ENCODE measurements at regions not wholly inside any gene's neighbourhood (a gene's known extent, or its start where the extent isn't known, plus 50 kb on each side); places are given as distances from the start of the nearest gene placed in this dataset.
A peak's percentile ranks its signal among the peaks of the same experiment; 100 is the strongest.
"Not testable (repeated sequence)": the region's sequence is repeated elsewhere in the genome, so short reads cannot be mapped to it uniquely, and the experiment has no call there.

GRCh38 chr19:22527554-22527953, 105.4 kb upstream of the ZNF98 start:
- TF ChIP-seq, protein P1, sequence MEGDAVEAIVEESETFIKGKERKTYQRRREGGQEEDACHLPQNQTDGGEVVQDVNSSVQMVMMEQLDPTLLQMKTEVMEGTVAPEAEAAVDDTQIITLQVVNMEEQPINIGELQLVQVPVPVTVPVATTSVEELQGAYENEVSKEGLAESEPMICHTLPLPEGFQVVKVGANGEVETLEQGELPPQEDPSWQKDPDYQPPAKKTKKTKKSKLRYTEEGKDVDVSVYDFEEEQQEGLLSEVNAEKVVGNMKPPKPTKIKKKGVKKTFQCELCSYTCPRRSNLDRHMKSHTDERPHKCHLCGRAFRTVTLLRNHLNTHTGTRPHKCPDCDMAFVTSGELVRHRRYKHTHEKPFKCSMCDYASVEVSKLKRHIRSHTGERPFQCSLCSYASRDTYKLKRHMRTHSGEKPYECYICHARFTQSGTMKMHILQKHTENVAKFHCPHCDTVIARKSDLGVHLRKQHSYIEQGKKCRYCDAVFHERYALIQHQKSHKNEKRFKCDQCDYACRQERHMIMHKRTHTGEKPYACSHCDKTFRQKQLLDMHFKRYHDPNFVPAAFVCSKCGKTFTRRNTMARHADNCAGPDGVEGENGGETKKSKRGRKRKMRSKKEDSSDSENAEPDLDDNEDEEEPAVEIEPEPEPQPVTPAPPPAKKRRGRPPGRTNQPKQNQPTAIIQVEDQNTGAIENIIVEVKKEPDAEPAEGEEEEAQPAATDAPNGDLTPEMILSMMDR (IDR thresholded peaks at IDR 0.05) = no peak
- FAIRE-seq (no peak), DNase-seq (no peak), ATAC-seq (no peak)
- Histone ChIP-seq H3K27me3 (no peaks in the 10 kb centered on the region), H3K4me1 (peaks cover 0 to 6% (median 0%) of the 10 kb centered on the region in 3 donors), H3K4me3 (peak overlapping the region in 2 of 4 donors; percentile 23 to 62), H3K27ac (peak overlapping the region in 3 of 4 donors; percentile 82 to 90 (median 88)), H3K9me3 (no peaks in the 10 kb centered on the region), H3K36me3 (no peaks in the 10 kb centered on the region)
- WGBS, 2 donors = 13 to 41% methylated on average over 12 of the region's 12 CpGs
- intact Hi-C loops (cut with DNase I) = no loop called here

DNA sequence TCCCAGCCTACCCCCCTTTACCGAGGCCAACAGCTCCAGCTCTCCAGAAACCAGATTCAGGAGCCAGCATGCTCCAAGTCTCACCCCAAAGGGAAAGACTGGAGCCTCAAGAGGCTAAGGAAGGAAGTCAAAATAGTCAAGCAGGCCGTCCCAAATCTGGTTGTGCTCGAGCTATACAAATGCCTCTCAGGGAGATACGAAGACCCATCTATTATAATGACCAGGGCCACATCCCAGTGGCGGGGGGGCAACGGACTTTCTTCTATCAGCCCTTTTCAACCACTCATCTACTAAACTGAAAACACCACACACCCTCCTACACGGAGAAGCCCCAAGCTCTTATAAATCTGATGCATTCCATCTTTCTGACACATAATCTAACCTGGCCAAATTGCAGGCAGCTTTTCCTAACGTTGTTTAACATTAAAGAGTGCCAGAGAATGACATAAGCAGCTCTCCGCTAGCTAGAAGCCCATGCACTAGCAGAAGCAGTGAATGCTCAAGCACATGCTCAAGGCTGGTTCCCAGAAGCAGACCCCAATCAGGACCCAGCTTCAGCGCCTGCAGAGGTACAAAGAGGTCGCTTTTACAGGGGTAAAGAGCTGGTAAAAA, 104.6 kb upstream of the ZNF98 start:
- peak overlapping the region in 3 of 4 donors; percentile 82 to 90 (median 88) for H3K27ac ChIP-seq
- H3K4me1 ChIP-seq = peaks cover 0 to 6% (median 0%) of the 10 kb centered on the region in 3 donors
- FAIRE-seq (no peak), DNase-seq (peak in 2 of 6 donors; percentile 27 to 30), ATAC-seq (peak; percentile 56 to 66 (median 57))
- H3K36me3 ChIP-seq = no peaks in the 10 kb centered on the region
- TF ChIP-seq, protein P1 (IDR thresholded peaks at IDR 0.05) = no peak
- WGBS, 2 donors = 11 to 37% methylated on average over 11 of the region's 11 CpGs
- no peaks in the 10 kb centered on the region for H3K9me3 ChIP-seq
- no peaks in the 10 kb centered on the region for H3K27me3 ChIP-seq
- H3K4me3 ChIP-seq = peak overlapping the region in 3 of 4 donors; percentile 7 to 62 (median 23)
- intact Hi-C loops (cut with DNase I) = no loop called here

GRCh38 chr19:22523940-22524339, 101.8 kb upstream of the ZNF98 start:
- intact Hi-C loops (cut with DNase I) = no loop called here
- FAIRE-seq (no peak), ATAC-seq (no peak), DNase-seq (no peak)
- no peaks in the 10 kb centered on the region for H3K36me3 ChIP-seq
- no peaks in the 10 kb centered on the region for H3K9me3 ChIP-seq
- peaks cover 0 to 6% (median 0%) of the 10 kb centered on the region in 3 donors for H3K4me1 ChIP-seq
- WGBS, 2 donors = 86 to 92% methylated on average over 4 of the region's 4 CpGs
- no peaks in the 10 kb centered on the region for H3K27me3 ChIP-seq
- no peak overlapping the region for H3K4me3 ChIP-seq
- H3K27ac ChIP-seq = no peak overlapping the region
- TF ChIP-seq, protein P1 (IDR thresholded peaks at IDR 0.05) = no peak

DNA sequence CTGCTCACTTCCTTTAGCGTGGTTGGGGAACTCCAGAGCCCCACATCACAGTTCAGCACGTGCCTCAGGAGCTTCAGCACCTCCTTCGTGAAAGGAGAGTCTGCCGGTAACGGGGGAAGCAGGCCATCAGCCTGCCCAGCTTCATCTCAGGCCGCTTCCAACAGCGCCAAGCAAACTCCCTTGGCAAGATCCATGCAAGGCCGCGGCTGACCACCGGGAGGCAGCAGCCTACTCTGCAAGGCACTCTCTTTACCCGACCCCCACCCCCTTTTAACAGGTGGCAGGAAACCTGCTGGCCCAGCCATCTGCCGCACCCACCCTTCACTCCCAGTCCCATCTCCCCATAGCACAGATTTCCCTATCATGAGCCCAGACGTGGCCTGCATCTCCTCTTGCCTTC, 97.4 kb upstream of the ZNF98 start:
- H3K27ac ChIP-seq; H3K9me3 ChIP-seq; H3K27me3 ChIP-seq; H3K36me3 ChIP-seq; intact Hi-C loops (cut with DNase I); H3K4me1 ChIP-seq; FAIRE-seq; H3K4me3 ChIP-seq; DNase-seq: not testable (repeated sequence)
- ATAC-seq = peak in 1 of 4 donors; percentile 60
- 39 to 49% methylated on average over 13 of the region's 13 CpGs for WGBS, 2 donors

DNA sequence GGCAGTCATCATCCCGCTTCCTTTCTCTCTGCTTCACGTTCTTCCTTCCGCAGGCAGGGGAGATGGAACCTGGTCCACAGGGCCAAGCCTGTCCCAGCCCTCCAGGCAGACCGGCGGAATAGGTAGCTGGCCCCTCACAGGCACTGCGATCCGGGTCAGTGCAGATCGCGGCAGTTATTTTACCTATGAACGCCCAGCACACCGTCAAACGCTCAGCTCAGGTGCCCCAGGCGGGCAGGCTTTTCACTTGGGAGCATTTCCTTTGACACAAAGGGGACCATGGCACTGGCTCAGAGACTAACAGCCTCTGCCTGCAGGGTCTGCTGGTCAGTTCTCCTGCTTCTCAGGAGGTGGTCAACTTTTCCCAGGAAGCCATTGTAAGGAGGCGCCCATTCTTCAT, 97.0 kb upstream of the ZNF98 start:
- Histone ChIP-seq H3K27ac (no peak overlapping the region), H3K27me3 (no peaks in the 10 kb centered on the region), H3K4me1 (no peaks in the 10 kb centered on the region), H3K4me3 (no peak overlapping the region), H3K36me3 (no peaks in the 10 kb centered on the region), H3K9me3 (no peaks in the 10 kb centered on the region)
- intact Hi-C loops (cut with DNase I) = no loop called here
- FAIRE-seq (no peak), DNase-seq (no peak), ATAC-seq (no peak)
- WGBS, 2 donors = 90 to 94% methylated on average over 14 of the region's 14 CpGs
- TF ChIP-seq, protein P1 (IDR thresholded peaks at IDR 0.05) = no peak
